ENCODE measurements at regions not wholly inside any gene's neighbourhood (a gene's known extent, or its start where the extent isn't known, plus 50 kb on each side); places are given as distances from the start of the nearest gene placed in this dataset.

- Histone ChIP-seq H3K27me3 (no peaks in the 10 kb centered on the region), H3K4me1 (no peaks in the 10 kb centered on the region), H3K27ac (no peak overlapping the region), H3K36me3 (no peaks in the 10 kb centered on the region), H3K4me3 (no peak overlapping the region), H3K9me3 (no peaks in the 10 kb centered on the region)
- DNase-seq = no peak
- TF ChIP-seq, protein P1, sequence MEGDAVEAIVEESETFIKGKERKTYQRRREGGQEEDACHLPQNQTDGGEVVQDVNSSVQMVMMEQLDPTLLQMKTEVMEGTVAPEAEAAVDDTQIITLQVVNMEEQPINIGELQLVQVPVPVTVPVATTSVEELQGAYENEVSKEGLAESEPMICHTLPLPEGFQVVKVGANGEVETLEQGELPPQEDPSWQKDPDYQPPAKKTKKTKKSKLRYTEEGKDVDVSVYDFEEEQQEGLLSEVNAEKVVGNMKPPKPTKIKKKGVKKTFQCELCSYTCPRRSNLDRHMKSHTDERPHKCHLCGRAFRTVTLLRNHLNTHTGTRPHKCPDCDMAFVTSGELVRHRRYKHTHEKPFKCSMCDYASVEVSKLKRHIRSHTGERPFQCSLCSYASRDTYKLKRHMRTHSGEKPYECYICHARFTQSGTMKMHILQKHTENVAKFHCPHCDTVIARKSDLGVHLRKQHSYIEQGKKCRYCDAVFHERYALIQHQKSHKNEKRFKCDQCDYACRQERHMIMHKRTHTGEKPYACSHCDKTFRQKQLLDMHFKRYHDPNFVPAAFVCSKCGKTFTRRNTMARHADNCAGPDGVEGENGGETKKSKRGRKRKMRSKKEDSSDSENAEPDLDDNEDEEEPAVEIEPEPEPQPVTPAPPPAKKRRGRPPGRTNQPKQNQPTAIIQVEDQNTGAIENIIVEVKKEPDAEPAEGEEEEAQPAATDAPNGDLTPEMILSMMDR (IDR thresholded peaks at IDR 0.05) = no peak
These were observed 54.0 kb upstream of the LDB2 start for GRCh38 chr4:16952462-16952871.

Small RNAs in the stretch of these regions (small RNA-seq; reads per million reads assigned to genes)
- gene MTND5P4 = 0 reads per million in 2 donors
- gene SNORA75B = 0 reads per million in 2 donors
